ENCODE measurements at regions not wholly inside any gene's neighbourhood (a gene's known extent, or its start where the extent isn't known, plus 50 kb on each side); places are given as distances from the start of the nearest gene placed in this dataset.

DNA sequence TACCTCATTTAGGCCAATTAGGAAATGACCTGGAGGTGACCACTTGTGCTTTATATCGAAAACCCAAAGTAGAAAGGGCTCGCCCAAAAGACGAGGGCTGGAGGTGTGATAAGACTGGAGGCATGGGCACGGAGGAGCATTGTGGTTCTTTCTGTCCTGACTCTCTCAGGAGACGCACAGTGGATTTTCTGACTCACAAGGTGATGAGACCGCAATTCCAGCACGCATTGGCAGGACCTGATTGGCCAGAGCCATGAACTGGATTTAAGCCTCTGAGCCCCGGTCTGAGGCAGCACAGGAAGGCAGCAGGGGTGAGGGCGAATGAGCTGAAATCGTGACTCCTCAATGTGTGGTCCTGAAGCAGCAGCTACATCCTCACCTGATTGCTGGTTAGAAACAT is 559.1 kb upstream of the SALL1 start:
- Histone ChIP-seq H2AFZ (ENCODE audit: low read depth, low read length) (no peak overlapping the region), H3K4me1 (ENCODE audit: control insufficient read depth, extremely low read depth, insufficient read depth, low read length) (no peaks in the 10 kb centered on the region), H3K36me3 (ENCODE audit: control insufficient read depth in 2 of 2, extremely low read depth in 1 of 2, insufficient read depth in 2 of 2, low read length in 2 of 2) (no peaks in the 10 kb centered on the region), H3K27ac (ENCODE audit: insufficient read depth, low read depth, low read length) (no peak overlapping the region), H4K20me1 (replicated peaks; ENCODE audit: control insufficient read depth, extremely low read depth, insufficient read depth, low read length) (no peaks in the 10 kb centered on the region), H3K9me1 (replicated peaks; ENCODE audit: control insufficient read depth, extremely low read depth, insufficient read depth, low read length) (no peaks in the 10 kb centered on the region), H3K27me3 (ENCODE audit: control insufficient read depth in 2 of 2, insufficient read depth in 2 of 2, low read length in 2 of 2) (no peaks in the 10 kb centered on the region), H3K4me2 (ENCODE audit: insufficient read depth, low read length) (no peak overlapping the region), H3K4me3 (replicated peaks in 1 of 3; ENCODE audit: insufficient read depth in 1 of 3, low read depth in 1 of 3, low read length in 3 of 3) (no peak overlapping the region), H3K9me3 (replicated peaks; ENCODE audit: control insufficient read depth, insufficient read depth, low read length) (no peaks in the 10 kb centered on the region), H3K79me2 (ENCODE audit: control insufficient read depth, insufficient read depth, low read length) (no peaks in the 10 kb centered on the region), H3K9ac (replicated peaks; ENCODE audit: extremely low read depth, insufficient read depth, low read length) (no peak overlapping the region)
- FAIRE-seq (no peak), DNase-seq (ENCODE audit: low read depth, low spot score) (no peak)
- dilution Hi-C loops (cut with MboI; ENCODE audit: extremely low pct_ligation_motif_present, low sequenced_read_pairs) (no loop called here), intact Hi-C loops (cut with micrococcal nuclease) (no loop called here)
- ChIA-PET POLR2A (no interaction called here), CTCF (no interaction called here)
- no peak for TF ChIP-seq MYC (IDR thresholded peaks at IDR 0.05; ENCODE audit: low read depth, low read length)
- TF ChIP-seq MAX (IDR thresholded peaks at IDR 0.05; ENCODE audit: insufficient read depth, insufficient read length) = no peak
- no peak for TF ChIP-seq POLR2AphosphoS5 (IDR thresholded peaks at IDR 0.05; ENCODE audit: insufficient read depth, low read depth, low read length)
- TF ChIP-seq EZH2 (IDR thresholded peaks at IDR 0.05; ENCODE audit: borderline replicate concordance, low read depth, low read length, severe bottlenecking) = no peak
- no peak for TF ChIP-seq JUN (IDR thresholded peaks at IDR 0.05; ENCODE audit: borderline replicate concordance, insufficient read depth, insufficient read length, low read depth)
- no peak for TF ChIP-seq POLR2A (IDR thresholded peaks at IDR 0.05; ENCODE audit: low read depth, low read length)
- no peak for TF ChIP-seq FOS (IDR thresholded peaks at IDR 0.05; ENCODE audit: borderline replicate concordance, insufficient read depth, low read length)
- no peak for TF ChIP-seq GATA2 (IDR thresholded peaks at IDR 0.05; ENCODE audit: insufficient read depth, insufficient read length, low read depth, low read length)
- TF ChIP-seq CTCF (IDR thresholded peaks at IDR 0.05; ENCODE audit: extremely low read depth in 1 of 2, insufficient read depth in 1 of 2, low read depth in 1 of 2, low read length in 2 of 2) = no peak
- BruUV-seq (replicated peaks) = no TSS peak

Data from endothelial cell of umbilical vein (primary cell).